ENCODE measurements at regions not wholly inside any gene's neighbourhood (a gene's known extent, or its start where the extent isn't known, plus 50 kb on each side); places are given as distances from the start of the nearest gene placed in this dataset.
"Not testable (repeated sequence)": the region's sequence is repeated elsewhere in the genome, so short reads cannot be mapped to it uniquely, and the experiment has no call there.

- H3K4me3 Mint-ChIP-seq: no peak overlapping the region
- no peaks in the 10 kb centered on the region for H3K4me1 Mint-ChIP-seq (ENCODE audit: low read depth)
- TF ChIP-seq, protein P1, sequence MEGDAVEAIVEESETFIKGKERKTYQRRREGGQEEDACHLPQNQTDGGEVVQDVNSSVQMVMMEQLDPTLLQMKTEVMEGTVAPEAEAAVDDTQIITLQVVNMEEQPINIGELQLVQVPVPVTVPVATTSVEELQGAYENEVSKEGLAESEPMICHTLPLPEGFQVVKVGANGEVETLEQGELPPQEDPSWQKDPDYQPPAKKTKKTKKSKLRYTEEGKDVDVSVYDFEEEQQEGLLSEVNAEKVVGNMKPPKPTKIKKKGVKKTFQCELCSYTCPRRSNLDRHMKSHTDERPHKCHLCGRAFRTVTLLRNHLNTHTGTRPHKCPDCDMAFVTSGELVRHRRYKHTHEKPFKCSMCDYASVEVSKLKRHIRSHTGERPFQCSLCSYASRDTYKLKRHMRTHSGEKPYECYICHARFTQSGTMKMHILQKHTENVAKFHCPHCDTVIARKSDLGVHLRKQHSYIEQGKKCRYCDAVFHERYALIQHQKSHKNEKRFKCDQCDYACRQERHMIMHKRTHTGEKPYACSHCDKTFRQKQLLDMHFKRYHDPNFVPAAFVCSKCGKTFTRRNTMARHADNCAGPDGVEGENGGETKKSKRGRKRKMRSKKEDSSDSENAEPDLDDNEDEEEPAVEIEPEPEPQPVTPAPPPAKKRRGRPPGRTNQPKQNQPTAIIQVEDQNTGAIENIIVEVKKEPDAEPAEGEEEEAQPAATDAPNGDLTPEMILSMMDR (IDR thresholded peaks at IDR 0.05): no peak
- H3K9me3 Mint-ChIP-seq: peaks cover 5% of the 10 kb centered on the region; the same call in 1 of the 2 replicates
- H3K27ac Mint-ChIP-seq: no peak overlapping the region
- peaks cover 8% of the 10 kb centered on the region for H3K27me3 Mint-ChIP-seq (ENCODE audit: insufficient read depth)
- H3K36me3 Mint-ChIP-seq (ENCODE audit: low read depth): no peaks in the 10 kb centered on the region
- DNase-seq: no peak
Observed at GRCh38 chr10:21134645-21135022, 237.5 kb upstream of the NEBL start.

DNA sequence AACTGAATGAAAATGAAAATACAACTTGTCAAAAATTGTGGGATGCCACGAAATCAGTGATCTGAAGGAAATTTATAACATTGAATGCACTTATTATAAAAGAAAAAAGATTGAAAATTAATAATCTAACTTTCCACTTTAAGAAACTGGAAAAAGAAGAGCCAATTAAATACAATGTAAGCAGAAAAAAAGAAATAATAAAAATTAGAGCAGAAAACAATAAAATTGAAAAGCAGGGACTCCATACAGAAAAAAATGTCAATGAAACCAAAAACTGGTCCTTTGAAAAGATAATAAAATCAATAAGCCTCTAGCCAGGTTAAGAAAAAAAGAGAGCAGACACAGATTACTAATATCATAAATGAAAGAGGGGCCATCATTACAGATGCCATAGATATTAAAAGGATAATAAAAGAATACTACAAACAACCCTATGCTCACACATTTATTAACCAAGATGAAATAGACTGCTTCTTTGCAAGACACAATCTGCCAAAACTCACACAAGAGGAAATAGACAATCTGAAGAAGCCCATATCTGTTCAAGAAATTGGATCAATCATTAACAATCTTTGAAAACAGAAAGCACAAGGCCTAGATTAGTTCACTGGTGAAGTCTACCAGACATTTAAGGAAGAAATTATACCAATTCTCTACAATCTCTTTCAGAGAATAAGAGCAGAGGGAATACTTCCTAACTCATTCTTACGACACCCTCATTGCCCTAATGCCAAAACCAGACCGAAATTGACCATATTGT, 233.8 kb upstream of the NEBL start:
- Mint-ChIP-seq H3K4me1 (ENCODE audit: low read depth) (no peaks in the 10 kb centered on the region), H3K9me3 (no peaks in the 10 kb centered on the region), H3K36me3 (ENCODE audit: low read depth) (no peaks in the 10 kb centered on the region), H3K27me3 (ENCODE audit: insufficient read depth) (peaks cover 5% of the 10 kb centered on the region), H3K4me3 (no peak overlapping the region), H3K27ac (no peak overlapping the region)
- TF ChIP-seq, protein P1 (IDR thresholded peaks at IDR 0.05): no peak
- no peak for DNase-seq

DNA sequence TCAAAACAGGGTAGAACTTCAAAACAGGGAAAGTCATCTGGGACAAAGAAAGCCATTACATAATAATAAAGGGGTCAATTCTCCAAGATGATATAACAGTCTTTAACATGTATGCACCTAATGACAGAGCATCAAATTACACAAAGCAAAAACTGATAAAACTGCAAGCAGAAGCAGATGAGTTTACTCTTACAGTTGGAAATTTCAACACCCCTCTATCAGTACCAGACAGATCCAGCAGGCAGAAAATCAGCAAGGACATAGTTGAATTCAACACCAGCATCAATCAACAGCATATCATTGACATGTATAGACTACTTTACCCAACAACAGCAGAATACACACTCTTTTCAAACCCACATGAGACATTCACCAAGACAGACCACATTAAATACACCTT, 233.0 kb upstream of the NEBL start:
- no peaks in the 10 kb centered on the region for H3K36me3 Mint-ChIP-seq (ENCODE audit: low read depth)
- no peak overlapping the region for H3K4me3 Mint-ChIP-seq
- no peaks in the 10 kb centered on the region for H3K4me1 Mint-ChIP-seq (ENCODE audit: low read depth)
- H3K27ac Mint-ChIP-seq: no peak overlapping the region
- TF ChIP-seq, protein P1 (IDR thresholded peaks at IDR 0.05): no peak
- DNase-seq: no peak
- no peaks in the 10 kb centered on the region for H3K9me3 Mint-ChIP-seq
- H3K27me3 Mint-ChIP-seq (ENCODE audit: insufficient read depth): peaks cover 5% of the 10 kb centered on the region

- TF ChIP-seq, protein P1 (IDR thresholded peaks at IDR 0.05): no peak
- Mint-ChIP-seq H3K4me3 (no peak overlapping the region), H3K9me3 (no peaks in the 10 kb centered on the region), H3K27me3 (ENCODE audit: insufficient read depth) (peaks cover 1% of the 10 kb centered on the region), H3K4me1 (ENCODE audit: low read depth) (no peaks in the 10 kb centered on the region), H3K27ac (no peak overlapping the region), H3K36me3 (ENCODE audit: low read depth) (no peaks in the 10 kb centered on the region)
- no peak for DNase-seq
Observed at GRCh38 chr10:21125471-21126228, 228.5 kb upstream of the NEBL start.

- Mint-ChIP-seq H3K27me3 (ENCODE audit: insufficient read depth) (no peaks in the 10 kb centered on the region; the same call in 1 of the 2 replicates), H3K9me3 (no peaks in the 10 kb centered on the region), H3K4me1 (ENCODE audit: low read depth) (no peaks in the 10 kb centered on the region), H3K4me3 (no peak overlapping the region), H3K36me3 (ENCODE audit: low read depth) (no peaks in the 10 kb centered on the region), H3K27ac (no peak overlapping the region)
- DNase-seq: no peak
- TF ChIP-seq, protein P1 (IDR thresholded peaks at IDR 0.05): no peak
Observed at GRCh38 chr10:21122907-21123306, 225.8 kb upstream of the NEBL start.

DNA sequence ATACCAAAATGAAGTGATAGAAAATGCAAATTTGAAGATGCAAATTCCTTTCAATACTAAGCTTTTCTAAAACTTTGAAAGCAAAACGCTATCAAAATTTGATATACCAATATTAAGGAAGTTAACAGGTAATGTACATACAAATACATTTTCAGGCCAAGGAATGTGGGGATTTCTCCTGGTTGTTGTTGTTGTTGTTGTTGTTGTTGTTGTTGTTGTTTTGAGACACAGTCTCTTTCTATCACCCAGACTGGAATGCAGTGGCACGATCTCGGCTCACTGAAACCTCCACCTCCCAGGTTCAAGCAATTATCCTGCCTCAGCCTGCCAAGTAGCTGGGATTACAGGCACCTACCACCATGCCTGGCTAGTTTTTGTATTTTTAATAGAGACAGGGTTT, 224.7 kb upstream of the NEBL start:
- not testable (repeated sequence) for H3K4me3 Mint-ChIP-seq; H3K36me3 Mint-ChIP-seq (ENCODE audit: low read depth); H3K9me3 Mint-ChIP-seq; H3K27ac Mint-ChIP-seq; H3K27me3 Mint-ChIP-seq (ENCODE audit: insufficient read depth); DNase-seq; H3K4me1 Mint-ChIP-seq (ENCODE audit: low read depth)

Data from HFFc6 (cell line).